Right lobe of liver (tissue), 4 donors: ENCODE measurements at regions not wholly inside any gene's neighbourhood (a gene's known extent, or its start where the extent isn't known, plus 50 kb on each side); places are given as distances from the start of the nearest gene placed in this dataset.

Experiments used
- CTCF ChIP-seq, 4 donors: fragments of 200-600 bp in 3 of 4; fragments of 450-650 bp in 1 of 4; IDR thresholded peaks; one replicate each; pipeline versions ENCODE4 v1.5.1 to v1.8.0; 2016 to 2022; ENCODE audit warnings: antibody characterized with exemption in 4 of 4, mild to moderate bottlenecking in 2 of 4
- POLR2A ChIP-seq: fragments of 450-650 bp; IDR thresholded peaks from one replicate; pipeline ENCODE4 v1.6.1; 2017; ENCODE audit warnings: antibody characterized with exemption, mild to moderate bottlenecking
- donor health status: DM: no; HTN: no; CAD: no.
- donor health status: DM: no; HTN: no; CAD: no.
- donor health status: DM: no; HTN: yes; CAD: no.

- TF ChIP-seq CTCF (IDR thresholded peaks at IDR 0.05) (no peak), POLR2A (no peak)
These were observed 832.3 kb upstream of the ID2 start for GRCh38 chr2:7849531-7849930.
